OCI-LY7 (cell line): ENCODE measurements at regions not wholly inside any gene's neighbourhood (a gene's known extent, or its start where the extent isn't known, plus 50 kb on each side); places are given as distances from the start of the nearest gene placed in this dataset.

Source experiments
- EZH2phosphoT487 ChIP-seq: fragments of 200-600 bp; sonication (generic); IDR thresholded peaks from 2 replicates; pipeline ENCODE4 v1.6.1; 2018; ENCODE audit warnings: low read depth, borderline replicate concordance, mild to moderate bottlenecking, mixed run types, antibody characterized with exemption, low read length, moderate library complexity, mixed read lengths
- TF ChIP-seq, protein P1 (sequence below): fragments of 200-600 bp; sonication (generic); conservative IDR thresholded peaks from 2 replicates; pipeline ENCODE4 v1.5.1; 2014; ENCODE audit warnings: mild to moderate bottlenecking, antibody characterized with exemption, low read length, moderate library complexity, mixed read lengths

DNA sequence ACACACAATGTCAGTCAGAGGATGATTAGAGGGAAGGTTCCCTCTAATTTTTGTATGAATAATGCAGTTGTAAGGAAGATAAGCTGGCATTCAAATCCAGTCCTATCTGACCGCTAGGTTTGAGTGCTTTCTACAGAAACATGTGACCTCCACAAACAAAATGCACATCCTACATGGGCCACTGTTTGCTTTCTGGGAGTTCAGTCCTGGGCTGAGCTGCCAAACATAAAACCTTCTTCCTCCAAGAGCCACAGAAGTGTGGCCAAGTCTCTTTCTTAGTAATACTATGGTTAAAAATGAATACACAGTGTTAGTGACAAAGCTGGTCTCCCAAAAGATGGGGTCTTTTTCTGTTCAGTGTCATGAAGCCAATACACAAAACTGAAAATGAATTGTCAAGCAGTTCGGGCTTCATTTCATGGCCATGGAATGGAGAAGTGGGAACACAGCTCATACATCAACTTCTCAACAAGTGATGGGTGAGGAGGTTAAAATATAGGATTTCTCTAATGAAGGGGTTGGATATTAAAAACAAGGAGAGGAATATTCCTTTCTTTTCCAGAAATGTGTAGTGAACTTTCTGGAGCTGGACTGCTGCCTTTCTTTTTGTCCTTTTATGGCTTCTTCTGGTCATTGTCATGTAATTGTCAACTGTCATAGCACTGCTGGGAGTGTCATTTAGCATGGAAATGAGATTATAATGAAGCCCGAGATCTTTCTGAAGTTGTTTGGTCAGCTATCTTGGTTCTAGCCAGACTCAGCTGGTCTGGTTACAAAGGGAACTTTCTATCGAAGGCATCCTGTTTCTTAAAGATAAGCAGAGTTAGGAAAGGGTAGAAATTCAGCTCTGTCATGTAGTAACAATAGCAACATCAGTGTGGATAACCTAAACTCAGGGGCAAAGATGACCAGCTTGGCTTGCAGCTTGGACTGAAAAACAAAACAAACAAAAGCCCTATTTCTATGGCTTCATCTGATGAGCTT, 135.1 kb downstream of the CHD1L start:
- TF ChIP-seq, protein P1, sequence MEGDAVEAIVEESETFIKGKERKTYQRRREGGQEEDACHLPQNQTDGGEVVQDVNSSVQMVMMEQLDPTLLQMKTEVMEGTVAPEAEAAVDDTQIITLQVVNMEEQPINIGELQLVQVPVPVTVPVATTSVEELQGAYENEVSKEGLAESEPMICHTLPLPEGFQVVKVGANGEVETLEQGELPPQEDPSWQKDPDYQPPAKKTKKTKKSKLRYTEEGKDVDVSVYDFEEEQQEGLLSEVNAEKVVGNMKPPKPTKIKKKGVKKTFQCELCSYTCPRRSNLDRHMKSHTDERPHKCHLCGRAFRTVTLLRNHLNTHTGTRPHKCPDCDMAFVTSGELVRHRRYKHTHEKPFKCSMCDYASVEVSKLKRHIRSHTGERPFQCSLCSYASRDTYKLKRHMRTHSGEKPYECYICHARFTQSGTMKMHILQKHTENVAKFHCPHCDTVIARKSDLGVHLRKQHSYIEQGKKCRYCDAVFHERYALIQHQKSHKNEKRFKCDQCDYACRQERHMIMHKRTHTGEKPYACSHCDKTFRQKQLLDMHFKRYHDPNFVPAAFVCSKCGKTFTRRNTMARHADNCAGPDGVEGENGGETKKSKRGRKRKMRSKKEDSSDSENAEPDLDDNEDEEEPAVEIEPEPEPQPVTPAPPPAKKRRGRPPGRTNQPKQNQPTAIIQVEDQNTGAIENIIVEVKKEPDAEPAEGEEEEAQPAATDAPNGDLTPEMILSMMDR, result no peak
- TF ChIP-seq EZH2phosphoT487, result no peak
